ENCODE measurements at regions not wholly inside any gene's neighbourhood (a gene's known extent, or its start where the extent isn't known, plus 50 kb on each side); places are given as distances from the start of the nearest gene placed in this dataset.

- intact Hi-C loops (cut with DNase I) = no loop called here
- Histone ChIP-seq H3K27ac (no peak overlapping the region), H3K9me3 (no peaks in the 10 kb centered on the region), H3K4me1 (no peaks in the 10 kb centered on the region), H3K36me3 (no peaks in the 10 kb centered on the region), H3K27me3 (no peaks in the 10 kb centered on the region), H3K9ac (ENCODE audit: low read depth in 2 of 2, low read length in 2 of 2) (no peak overlapping the region), H3K4me3 (no peak overlapping the region)
- TF ChIP-seq, protein P1, sequence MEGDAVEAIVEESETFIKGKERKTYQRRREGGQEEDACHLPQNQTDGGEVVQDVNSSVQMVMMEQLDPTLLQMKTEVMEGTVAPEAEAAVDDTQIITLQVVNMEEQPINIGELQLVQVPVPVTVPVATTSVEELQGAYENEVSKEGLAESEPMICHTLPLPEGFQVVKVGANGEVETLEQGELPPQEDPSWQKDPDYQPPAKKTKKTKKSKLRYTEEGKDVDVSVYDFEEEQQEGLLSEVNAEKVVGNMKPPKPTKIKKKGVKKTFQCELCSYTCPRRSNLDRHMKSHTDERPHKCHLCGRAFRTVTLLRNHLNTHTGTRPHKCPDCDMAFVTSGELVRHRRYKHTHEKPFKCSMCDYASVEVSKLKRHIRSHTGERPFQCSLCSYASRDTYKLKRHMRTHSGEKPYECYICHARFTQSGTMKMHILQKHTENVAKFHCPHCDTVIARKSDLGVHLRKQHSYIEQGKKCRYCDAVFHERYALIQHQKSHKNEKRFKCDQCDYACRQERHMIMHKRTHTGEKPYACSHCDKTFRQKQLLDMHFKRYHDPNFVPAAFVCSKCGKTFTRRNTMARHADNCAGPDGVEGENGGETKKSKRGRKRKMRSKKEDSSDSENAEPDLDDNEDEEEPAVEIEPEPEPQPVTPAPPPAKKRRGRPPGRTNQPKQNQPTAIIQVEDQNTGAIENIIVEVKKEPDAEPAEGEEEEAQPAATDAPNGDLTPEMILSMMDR (IDR thresholded peaks at IDR 0.05) = no peak
- DNase-seq = no peak
Observed at GRCh38 chr14:98174041-98174440, 1098.0 kb downstream of the BCL11B start.

GRCh38 chr14:98175436-98175835 is 1096.6 kb downstream of the BCL11B start:
- intact Hi-C loops (cut with DNase I) = no loop called here
- H3K27ac ChIP-seq = no peak overlapping the region
- H3K36me3 ChIP-seq = no peaks in the 10 kb centered on the region
- TF ChIP-seq, protein P1 (IDR thresholded peaks at IDR 0.05) = no peak
- no peaks in the 10 kb centered on the region for H3K27me3 ChIP-seq
- DNase-seq = no peak
- H3K9ac ChIP-seq (ENCODE audit: low read depth in 2 of 2, low read length in 2 of 2) = no peak overlapping the region
- no peaks in the 10 kb centered on the region for H3K9me3 ChIP-seq
- no peak overlapping the region for H3K4me3 ChIP-seq
- H3K4me1 ChIP-seq = no peaks in the 10 kb centered on the region

- Histone ChIP-seq H3K27ac (no peak overlapping the region), H3K27me3 (no peaks in the 10 kb centered on the region), H3K9ac (ENCODE audit: low read depth in 2 of 2, low read length in 2 of 2) (no peak overlapping the region), H3K36me3 (no peaks in the 10 kb centered on the region), H3K4me3 (no peak overlapping the region), H3K4me1 (no peaks in the 10 kb centered on the region), H3K9me3 (no peaks in the 10 kb centered on the region)
- TF ChIP-seq, protein P1 (IDR thresholded peaks at IDR 0.05) = no peak
- intact Hi-C loops (cut with DNase I) = no loop called here
- DNase-seq = no peak
Observed at GRCh38 chr14:98175881-98176280, 1096.1 kb downstream of the BCL11B start.

DNA sequence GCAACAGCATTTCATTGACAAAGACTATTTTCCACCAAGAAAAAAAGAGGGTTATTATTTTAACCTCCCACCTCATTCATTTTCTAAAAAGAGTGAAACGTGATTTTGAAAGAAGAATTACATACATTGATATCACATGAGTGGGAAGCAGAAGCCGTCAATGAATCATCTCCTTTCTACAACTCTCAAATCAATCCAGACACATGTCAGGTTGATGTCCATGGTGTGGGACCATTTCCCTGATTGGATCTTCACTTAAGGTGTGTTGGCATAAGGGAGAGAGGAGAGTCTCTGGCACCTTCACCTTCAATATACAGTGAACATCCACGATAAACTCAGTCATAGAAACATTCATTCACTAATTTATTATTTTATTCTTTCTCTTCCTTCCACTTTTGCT is 1095.1 kb downstream of the BCL11B start:
- Histone ChIP-seq H3K9me3 (no peaks in the 10 kb centered on the region), H3K27ac (no peak overlapping the region), H3K4me1 (no peaks in the 10 kb centered on the region), H3K36me3 (no peaks in the 10 kb centered on the region), H3K27me3 (no peaks in the 10 kb centered on the region), H3K4me3 (no peak overlapping the region), H3K9ac (ENCODE audit: low read depth in 2 of 2, low read length in 2 of 2) (no peak overlapping the region)
- TF ChIP-seq, protein P1 (IDR thresholded peaks at IDR 0.05) = no peak
- DNase-seq = no peak
- intact Hi-C loops (cut with DNase I) = no loop called here

DNA sequence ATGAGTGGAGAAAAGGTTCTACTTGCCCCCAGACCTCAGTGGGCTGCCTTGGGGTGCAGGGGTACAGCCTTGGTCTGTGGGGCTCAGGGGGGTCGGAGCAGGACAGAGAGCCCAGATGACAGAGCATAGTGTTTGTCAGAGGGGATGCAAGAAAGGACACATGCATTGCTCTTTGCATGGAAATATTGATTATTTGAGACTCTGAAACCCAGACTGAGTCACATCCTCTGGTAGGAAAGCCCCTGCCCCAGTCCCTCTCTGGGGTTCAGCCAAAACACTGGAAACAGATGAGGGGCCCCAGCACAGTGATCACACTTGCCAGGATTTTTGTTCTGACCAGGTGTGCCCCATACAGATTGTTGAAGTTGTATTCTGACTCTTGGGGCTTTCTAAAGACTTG is 1094.4 kb downstream of the BCL11B start:
- no peaks in the 10 kb centered on the region for H3K9me3 ChIP-seq
- no peaks in the 10 kb centered on the region for H3K36me3 ChIP-seq
- H3K27me3 ChIP-seq = no peaks in the 10 kb centered on the region
- no peaks in the 10 kb centered on the region for H3K4me1 ChIP-seq
- no peak for DNase-seq
- no peak overlapping the region for H3K9ac ChIP-seq (ENCODE audit: low read depth in 2 of 2, low read length in 2 of 2)
- intact Hi-C loops (cut with DNase I) = no loop called here
- no peak overlapping the region for H3K4me3 ChIP-seq
- TF ChIP-seq, protein P1 (IDR thresholded peaks at IDR 0.05) = no peak
- H3K27ac ChIP-seq = no peak overlapping the region

GRCh38 chr14:98181241-98181640 is 1090.8 kb downstream of the BCL11B start:
- Histone ChIP-seq H3K9me3 (no peaks in the 10 kb centered on the region), H3K4me3 (no peak overlapping the region), H3K27ac (no peak overlapping the region), H3K27me3 (no peaks in the 10 kb centered on the region), H3K4me1 (no peaks in the 10 kb centered on the region), H3K9ac (ENCODE audit: low read depth in 2 of 2, low read length in 2 of 2) (no peak overlapping the region), H3K36me3 (no peaks in the 10 kb centered on the region)
- TF ChIP-seq, protein P1 (IDR thresholded peaks at IDR 0.05) = no peak
- intact Hi-C loops (cut with DNase I) = no loop called here
- no peak for DNase-seq

Measured in colonic mucosa (tissue), 4 donors.